NCI-H82 (cell line): ENCODE measurements at regions not wholly inside any gene's neighbourhood (a gene's known extent, or its start where the extent isn't known, plus 50 kb on each side); places are given as distances from the start of the nearest gene placed in this dataset.

Experiments
- DNase-seq: peaks from one replicate; lab custom pipeline; 2025; lab: John Stamatoyannopoulos, UW

DNA sequence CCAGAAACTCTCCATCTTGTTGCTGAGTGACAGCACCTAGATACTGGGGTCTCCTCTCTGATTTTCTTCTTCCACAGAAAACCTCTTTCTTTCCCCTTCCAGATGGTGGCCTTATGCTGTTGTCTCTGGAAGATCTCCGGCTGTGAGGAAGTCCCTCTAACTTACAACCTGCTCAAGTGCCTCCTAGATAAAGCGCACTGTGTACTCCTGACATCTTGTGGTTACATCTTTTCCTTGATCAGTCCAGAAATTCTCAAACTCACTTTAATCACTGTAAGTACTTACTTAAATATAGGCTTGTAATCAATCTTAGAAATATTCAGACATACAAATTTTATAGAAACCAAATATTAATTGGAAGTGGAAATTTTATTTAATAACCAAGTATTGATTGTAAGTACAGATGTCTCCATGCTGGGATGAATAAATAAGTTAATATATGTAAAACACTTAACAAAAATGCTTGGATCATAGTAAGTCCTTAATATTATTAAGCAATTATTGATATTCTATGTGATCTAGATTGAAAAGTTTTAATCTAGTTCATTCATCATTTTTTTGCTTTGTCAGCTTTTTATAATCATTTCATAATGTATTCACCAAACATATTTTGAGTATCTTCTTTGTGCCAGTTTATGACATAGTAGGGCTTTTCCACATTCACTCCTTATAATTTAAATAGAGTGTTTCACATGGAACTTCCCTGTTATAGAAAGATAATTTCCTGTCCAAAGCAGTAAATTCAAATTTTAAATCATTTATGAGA is 1381.4 kb upstream of the CDH6 start:
- no peak for DNase-seq

DNA sequence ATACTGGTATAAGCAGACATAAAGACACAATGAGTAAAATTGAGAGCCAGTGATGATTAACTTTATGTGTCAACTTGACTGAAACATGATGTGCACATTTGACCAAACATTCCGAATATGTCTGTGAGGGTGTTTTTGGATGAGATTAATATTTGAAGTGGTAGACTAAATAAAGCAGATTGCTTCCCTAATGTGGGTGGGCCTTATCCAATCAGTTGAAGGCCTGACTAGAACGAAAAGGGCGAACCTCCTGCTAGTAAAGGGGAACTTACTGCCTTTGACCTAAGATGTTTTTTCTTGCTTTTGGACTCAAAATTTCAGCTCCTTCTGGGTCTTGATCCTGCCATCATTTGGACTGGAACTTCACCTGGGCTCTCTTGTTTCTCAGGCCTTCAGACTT is 1387.7 kb upstream of the CDH6 start:
- DNase-seq, result no peak

DNA sequence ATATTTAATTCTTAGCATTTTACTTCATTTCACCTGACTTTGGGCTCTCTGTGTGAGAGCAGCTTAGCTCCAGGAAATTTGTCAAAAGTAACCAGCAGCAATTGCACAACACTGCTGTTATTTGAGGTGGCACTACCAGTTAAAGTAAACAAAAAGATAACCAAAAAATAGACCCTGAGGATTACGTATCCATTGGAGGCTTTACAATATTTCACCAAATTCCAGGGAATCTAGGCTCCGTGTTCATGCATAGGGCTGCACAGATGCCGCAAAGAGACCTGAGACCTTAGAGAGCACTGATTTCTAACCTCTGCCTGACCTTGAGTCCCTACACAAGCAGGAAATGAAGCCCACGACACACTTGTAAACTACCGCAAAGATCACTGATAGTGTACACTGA is 1392.7 kb upstream of the CDH6 start:
- no peak for DNase-seq

DNA sequence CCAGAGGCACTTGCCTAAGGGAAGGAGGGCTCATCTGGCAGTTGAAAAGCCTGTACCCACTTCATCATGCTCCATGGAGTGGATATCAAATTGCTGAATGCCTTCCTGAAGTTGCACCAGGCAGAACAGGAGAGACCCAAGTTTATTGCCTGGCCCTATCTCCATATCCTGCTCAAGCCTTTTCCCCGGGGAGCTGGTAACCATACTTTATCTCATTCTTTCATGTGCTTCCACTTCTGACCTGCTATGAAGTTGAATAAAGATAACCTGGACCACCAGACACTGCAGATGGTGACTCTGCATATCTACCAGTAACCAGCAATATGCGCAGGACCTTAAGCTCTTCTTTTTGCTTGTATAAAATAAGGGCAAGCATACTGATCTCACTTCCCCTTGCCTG is 1397.5 kb upstream of the CDH6 start:
- DNase-seq, result peak; percentile 5

DNA sequence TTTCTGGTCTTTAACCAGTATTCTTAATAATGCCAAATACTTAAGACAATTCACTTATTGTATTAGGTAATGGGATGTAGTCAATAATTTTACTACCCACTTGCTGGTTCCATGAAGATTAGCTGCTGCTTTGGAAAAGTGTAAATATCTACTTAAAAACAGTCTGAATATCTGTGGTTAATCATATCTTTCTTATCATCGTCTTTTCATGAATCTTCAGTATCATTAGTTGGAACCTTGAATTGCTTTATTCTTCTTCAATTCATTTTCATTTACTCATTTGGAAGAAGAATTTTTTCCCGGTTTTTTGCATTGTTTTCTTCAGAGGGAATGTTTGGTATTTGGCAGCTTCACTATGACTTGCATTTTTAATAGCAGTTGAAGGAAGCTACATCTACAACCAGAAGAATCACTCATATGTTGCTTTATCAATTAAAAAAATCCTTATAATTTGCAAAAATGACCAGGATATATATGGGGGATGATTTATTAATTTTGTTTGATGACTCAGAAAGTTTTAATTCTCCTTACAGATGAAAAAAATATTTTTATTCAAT is 1398.3 kb upstream of the CDH6 start:
- no peak for DNase-seq

DNA sequence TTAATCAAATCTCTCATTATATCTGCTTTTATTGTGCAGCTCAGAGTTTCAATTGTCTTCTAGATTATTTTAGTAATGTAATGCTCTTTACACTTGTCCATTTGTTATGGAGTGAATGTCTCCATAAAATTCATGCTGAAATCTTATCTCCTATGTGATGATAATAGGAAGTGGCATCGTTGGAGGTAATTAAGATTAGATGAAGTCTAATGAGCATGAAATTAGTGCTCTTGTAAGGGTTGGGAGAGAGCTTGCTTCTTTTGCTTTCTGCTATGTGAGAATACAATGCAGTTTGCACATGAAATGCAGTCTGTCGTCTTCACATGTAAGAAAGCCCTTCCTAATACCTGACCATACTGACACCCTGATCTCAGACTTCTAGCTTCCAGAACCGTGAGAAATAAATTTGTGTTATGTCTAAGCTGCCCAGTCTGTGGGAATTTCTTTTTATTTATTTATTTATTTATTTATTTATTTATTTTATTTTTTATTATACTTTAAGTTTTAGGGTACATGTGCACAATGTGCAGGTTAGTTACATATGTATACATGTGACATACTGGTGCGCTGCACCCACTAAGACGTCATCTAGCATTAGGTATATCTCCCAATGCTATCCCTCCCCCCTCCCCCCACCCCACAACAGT is 1399.2 kb upstream of the CDH6 start:
- DNase-seq, result no peak

DNA sequence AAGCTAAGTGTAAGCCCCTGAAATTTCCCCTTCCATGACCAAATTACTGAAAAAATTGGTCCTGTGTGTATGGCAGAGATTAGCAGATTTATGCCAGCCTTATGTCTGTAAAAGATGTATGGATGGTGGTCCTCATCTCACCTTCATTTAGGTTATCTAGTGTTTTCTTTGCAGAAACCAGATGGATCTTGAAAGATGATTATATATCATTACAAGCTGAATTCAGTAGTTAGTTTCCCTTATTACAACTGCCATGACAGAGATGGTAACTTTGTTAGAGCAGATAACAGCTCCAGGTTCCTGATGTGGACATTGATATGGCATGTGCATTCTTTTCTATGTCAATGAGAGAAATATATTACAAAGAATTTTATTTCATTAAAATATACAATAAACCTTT is 1403.2 kb upstream of the CDH6 start:
- no peak for DNase-seq

DNA sequence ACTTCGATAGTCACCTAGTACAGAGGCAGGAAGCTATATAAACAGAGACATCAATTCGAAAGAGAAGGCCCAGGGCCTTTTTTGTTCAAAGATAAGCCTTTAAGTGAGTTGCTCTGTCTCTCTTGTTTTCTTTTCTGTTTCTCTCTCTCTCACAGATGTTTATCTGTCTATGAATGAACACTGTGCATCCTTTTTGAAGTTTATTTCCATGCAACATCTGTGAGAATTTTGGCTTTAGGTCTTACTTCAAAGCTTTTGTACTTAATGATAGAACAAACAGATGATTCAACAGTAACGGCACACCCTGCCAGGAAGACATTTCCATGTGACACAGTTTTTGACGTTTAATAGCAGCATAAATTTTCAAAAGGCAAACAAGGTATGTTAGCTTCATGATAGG is 1413.1 kb upstream of the CDH6 start:
- DNase-seq, result no peak

DNA sequence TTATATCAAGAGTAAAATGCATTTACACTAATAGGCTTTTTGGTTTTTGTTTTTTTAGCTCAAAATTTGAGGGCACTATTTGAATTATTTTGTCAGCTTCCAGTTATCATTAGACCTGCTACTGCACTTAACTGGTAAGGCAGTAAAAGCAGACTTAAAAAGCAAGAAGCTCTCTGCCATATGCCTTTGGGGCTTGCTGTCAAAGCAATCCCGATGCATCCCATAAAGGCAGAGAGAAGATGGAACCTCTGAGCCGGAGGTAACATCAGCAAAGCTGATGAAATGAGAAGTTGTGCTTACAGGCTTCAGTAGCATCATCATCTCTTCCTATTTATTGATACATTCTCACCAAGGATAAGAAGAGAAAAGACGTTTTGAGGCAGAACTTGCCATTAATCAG is 1414.3 kb upstream of the CDH6 start:
- DNase-seq, result no peak

DNA sequence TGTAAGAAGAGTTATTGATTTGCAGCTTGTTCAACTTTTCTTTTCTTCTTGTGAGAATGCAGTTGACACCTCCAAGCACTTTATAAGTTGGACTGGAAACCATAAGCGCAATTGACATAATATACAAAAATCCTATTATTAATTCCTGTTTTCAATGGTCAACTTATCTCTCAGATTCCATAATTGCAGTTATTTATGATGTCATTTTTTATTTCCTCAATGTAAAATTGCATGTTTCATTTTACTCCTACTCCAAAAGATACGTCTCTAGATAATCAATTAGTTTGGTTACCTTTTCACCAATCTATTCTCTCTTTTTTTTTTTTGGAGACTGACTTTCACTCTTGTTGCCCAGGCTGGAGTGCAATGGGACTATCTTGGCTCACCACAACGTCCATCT is 1416.1 kb upstream of the CDH6 start:
- no peak for DNase-seq

DNA sequence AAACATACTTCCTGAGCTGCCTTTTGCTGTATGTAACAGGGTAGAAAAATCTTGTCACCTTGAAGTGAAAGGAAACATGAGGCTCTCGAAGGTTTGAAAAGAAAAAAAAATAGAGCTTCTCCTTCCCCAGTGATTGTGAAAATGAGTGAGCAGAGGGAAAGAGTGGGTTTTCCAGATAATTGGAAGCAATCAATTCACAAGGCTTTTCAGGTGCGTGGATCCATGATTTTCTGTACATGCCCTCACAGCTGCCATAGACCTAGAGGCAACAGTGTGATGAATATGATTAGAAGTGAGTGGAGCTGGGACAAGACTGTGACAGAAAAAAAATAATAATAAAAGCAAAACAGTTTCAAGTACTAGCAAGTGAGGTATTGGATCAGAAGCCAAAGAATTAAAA is 1422.5 kb upstream of the CDH6 start:
- no peak for DNase-seq

DNA sequence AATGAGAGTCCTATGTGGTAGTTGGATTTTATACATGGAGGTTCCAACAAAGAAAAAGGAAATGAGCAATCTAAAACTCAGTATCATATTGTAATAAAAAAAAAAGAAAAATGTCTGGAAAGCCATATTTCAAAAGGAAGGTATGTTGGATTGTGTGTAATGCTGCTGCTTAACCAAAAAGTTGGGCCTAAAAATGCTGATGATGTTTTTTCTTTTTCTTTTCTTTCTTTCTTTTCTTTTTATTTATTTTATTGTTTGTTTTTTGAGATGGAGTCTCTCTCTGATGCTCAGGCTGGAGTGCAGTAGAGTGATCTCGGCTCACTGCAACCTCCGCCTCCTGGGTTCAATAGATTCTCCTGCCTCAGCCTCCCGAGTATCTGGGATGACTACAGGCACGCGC is 1424.0 kb upstream of the CDH6 start:
- no peak for DNase-seq

DNA sequence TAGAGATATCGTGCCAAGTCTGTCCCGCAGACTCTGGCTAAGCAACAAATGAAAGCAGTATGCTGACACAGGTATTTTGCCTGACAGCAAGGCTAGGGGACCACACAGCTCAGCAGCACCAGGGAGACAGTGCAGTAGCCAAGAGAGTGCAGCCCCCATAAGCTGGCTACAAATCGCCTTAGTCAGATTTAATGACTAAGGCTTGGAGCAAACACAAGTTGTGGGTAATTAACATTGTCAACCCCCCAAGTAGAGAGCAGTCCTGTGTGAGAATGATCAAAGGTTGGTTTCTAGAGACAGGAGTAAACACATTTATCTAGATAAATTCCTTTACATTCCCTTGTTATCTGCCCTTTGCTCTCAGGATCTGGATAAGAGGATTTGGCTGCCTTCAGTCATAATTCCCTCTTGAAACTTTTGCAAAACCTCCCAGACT is 1434.5 kb upstream of the CDH6 start:
- peak; percentile 86 for DNase-seq

DNA sequence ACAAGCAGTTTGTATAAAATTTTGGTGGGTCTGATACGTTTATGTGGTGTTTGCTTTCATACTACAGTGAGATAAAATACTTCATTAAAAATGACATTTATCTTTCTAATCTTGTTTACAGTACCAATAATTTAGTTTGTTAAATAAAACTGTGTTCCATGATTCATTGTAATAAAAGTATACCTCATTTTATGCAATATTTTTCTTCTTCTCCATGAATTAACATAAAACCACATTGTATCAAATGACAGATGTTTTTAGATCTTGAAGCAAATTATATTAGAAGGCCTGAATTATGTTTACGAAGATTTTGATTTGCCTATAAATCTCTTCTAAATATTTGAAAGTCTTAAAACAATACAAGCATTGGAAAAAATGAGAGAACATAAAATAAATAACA is 1443.0 kb upstream of the CDH6 start:
- DNase-seq, result no peak

DNA sequence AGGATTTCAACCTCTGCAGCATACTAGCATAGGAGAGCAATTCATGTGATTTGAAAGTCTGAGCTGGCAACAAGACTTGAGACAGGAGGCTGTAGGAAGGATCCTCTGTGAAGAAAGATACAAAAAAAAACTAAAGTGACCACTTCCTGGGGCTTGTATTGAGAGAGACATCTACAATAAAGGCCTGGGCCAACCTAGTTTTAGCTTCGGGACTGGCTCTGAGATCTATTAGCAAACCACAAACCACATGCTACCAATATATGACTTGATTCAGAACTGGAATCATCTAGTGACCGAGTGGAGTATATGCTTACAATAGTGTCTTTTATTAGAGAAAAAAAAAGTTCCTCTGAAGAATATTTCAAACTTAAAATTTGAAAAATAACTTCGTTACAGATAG is 1448.9 kb upstream of the CDH6 start:
- DNase-seq, result no peak

DNA sequence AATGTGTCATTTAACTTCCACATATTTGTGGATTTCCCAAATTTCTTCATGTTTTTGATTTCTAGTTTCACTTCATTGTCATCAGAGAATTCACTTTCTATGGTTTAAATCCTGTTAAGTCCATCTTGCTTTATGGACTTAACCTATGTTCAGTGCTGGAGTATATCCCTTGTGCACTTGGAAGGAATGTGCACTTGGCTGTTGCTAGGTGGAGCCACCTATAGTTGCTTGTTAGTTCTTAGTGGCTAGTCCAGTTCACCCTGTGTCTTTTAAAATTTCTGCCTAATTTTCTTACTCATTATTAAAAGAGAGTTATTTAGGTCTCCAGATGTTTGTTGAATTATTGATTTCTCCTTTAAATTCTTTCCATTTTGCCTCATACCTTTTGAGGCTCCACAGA is 1472.5 kb upstream of the CDH6 start:
- peak; percentile 7 for DNase-seq

DNA sequence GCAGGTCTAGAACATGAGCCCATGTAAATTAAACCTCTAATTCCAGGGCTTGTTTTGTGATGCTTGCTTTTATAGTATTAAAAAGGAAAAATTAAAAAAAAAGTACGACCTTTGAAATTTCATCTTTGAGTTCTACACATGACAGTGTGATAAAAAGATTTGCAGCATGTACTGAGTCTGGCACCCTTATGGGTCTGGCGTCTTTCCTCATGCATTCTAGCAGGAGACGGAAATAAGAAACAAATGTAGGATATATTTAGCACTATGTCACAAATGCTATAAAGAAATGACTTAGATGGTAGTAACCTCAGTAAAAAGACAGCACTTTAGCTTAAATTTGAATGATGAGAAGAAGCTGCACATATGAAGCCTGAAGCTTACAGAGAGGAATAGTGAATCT is 1474.3 kb upstream of the CDH6 start:
- no peak for DNase-seq

DNA sequence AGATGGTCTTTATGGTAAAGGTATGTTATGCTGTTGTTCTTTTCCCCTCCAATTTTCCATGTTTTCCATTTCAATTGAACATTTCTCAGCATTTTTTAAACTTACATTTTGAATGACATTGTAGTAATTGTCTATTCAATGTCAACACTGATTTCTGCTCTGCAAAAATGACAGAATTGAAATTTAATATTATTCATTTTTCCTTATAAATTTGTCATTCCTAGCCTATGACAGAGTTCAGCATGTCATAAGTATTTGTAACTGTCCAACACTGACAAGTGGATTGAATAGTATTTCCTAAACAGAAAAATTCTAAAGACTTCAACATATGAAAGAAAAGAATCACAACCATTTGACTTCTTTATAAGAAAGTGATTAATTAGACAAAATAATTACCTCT is 1478.3 kb upstream of the CDH6 start:
- no peak for DNase-seq

DNA sequence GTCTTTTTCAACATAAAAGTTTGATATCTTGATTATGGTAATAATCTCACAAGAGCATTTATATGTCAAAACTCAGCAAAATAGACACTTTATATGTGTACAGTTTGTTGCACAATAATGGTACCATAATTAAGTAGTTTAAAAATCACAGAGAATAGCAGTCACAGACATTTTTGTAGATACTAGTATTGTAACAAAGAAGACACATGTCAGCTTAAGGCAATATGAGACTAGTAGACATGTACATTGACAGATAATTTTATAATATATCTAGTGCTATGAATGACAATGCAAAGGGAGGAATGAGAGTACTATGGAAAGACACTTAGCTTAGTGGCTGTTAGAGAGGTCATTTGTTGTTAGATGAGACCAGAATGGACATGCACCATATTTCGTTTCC is 1490.6 kb upstream of the CDH6 start:
- DNase-seq, result no peak

DNA sequence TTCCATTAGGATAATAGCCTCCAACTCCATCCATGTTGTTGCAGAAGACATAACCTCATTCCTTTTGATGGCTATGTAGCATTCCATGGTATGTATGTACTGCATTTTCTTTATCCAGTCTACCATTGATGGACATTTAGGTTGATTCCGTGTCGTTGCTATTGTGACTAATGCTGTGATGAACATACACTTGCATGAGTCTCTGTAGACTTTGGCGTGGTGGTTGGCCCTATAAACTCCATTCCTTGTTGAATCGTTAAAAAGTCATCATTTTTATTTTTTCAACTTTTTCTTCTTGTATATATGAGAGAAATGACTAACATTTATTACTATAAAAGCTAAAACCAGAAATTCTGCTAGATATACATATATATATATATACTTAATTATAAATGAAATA is 1491.9 kb upstream of the CDH6 start:
- DNase-seq, result no peak

DNA sequence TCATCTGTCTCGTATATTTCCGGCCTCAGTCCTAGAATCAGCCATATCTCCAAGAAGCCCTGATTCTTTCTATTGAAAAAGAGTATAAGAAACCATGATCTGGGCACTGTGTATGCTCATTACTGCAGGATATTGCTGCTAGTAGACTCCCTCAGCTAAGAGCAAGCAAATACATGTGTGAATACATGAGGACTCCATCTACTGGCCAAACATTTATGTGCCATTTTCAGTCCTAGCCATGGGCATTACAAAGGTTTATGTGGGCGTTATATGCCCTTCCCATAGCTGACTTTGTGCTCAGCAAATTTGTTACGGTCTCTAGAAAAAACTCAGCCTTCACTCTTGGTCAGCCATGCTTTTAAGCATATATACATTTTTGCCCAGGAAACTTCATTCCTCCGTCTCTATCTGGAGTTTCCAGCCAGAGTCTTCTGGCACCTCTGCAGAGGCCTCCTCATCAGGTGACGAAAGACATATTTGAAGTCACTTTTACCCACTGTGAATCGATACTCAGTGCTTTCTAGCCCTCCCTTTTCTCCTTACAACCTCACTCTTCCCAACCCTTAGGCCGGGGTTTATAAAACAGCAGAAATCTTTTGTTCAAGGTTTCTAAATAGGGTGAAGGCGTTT is 1495.6 kb upstream of the CDH6 start:
- peak; percentile 51 for DNase-seq

DNA sequence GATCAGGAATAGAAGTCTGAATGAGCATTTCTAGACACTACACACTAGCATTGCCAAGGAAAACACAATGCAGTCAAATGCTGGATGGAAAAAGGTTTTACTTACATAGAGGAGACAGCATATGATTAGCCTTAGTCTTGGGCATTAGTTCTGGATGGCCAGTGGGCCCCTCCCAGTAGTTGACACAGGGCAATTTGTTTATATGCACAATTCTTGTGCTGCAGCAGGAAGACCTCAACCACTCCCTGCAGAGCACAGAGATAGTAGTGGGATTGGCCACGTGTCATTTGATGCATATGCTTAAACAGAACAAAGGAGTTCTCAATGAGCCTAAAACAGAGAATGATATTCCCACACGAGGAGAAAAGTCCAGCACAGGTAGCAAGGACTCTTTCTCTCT is 1496.2 kb upstream of the CDH6 start:
- no peak for DNase-seq

DNA sequence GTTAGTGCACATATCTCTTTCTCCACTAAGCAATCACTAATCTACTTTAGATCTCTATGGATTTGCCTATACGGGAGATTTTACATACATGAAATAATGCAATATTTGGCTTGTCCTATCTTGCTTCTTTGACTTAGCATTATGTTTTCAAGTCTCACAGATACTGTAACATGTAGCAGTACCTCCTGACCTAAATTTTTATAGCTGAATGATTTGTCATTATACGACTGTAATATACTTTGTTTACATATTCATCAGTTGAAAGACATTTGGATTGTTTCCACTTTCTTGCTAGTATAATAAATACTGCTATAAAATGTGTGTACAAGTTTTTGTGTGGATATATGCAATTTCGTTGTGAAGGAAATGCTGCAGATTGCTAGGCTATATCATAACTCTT is 1520.8 kb upstream of the CDH6 start:
- DNase-seq, result no peak
